ENCODE measurements at regions not wholly inside any gene's neighbourhood (a gene's known extent, or its start where the extent isn't known, plus 50 kb on each side); places are given as distances from the start of the nearest gene placed in this dataset.
"Not testable (repeated sequence)": the region's sequence is repeated elsewhere in the genome, so short reads cannot be mapped to it uniquely, and the experiment has no call there.

- in situ Hi-C loops (cut with HindIII; ENCODE audit: low pct_ligation_motif_present, low pct_unique_long_range_greater_than_20kb, low sequenced_read_pairs) = no loop called here
- no peak for DNase-seq
These were observed 575.6 kb downstream of the KIF20B start for GRCh38 chr10:90276894-90277475.

GRCh38 chr10:90286406-90286805, 571.4 kb downstream of the HTR7 start:
- no peak for DNase-seq
- in situ Hi-C loops (cut with HindIII; ENCODE audit: low pct_ligation_motif_present, low pct_unique_long_range_greater_than_20kb, low sequenced_read_pairs) = no loop called here

GRCh38 chr10:90286941-90287340, 570.9 kb downstream of the HTR7 start:
- in situ Hi-C loops (cut with HindIII; ENCODE audit: low pct_ligation_motif_present, low pct_unique_long_range_greater_than_20kb, low sequenced_read_pairs) = no loop called here
- DNase-seq = no peak

GRCh38 chr10:90288391-90288933, 569.4 kb downstream of the HTR7 start:
- DNase-seq = peak; percentile 35
- in situ Hi-C loops (cut with HindIII; ENCODE audit: low pct_ligation_motif_present, low pct_unique_long_range_greater_than_20kb, low sequenced_read_pairs) = no loop called here

- no peak for DNase-seq
- in situ Hi-C loops (cut with HindIII; ENCODE audit: low pct_ligation_motif_present, low pct_unique_long_range_greater_than_20kb, low sequenced_read_pairs) = no loop called here
These were observed 568.8 kb downstream of the HTR7 start for GRCh38 chr10:90289037-90289436.

- no peak for DNase-seq
- in situ Hi-C loops (cut with HindIII; ENCODE audit: low pct_ligation_motif_present, low pct_unique_long_range_greater_than_20kb, low sequenced_read_pairs) = no loop called here
These were observed 564.2 kb downstream of the HTR7 start for GRCh38 chr10:90293616-90294015.

- DNase-seq; in situ Hi-C loops (cut with HindIII; ENCODE audit: low pct_ligation_motif_present, low pct_unique_long_range_greater_than_20kb, low sequenced_read_pairs): not testable (repeated sequence)
These were observed 562.9 kb downstream of the HTR7 start for GRCh38 chr10:90294821-90295540.

GRCh38 chr10:90302031-90302430, 555.8 kb downstream of the HTR7 start:
- in situ Hi-C loops (cut with HindIII; ENCODE audit: low pct_ligation_motif_present, low pct_unique_long_range_greater_than_20kb, low sequenced_read_pairs); DNase-seq: not testable (repeated sequence)

- no peak for DNase-seq
- in situ Hi-C loops (cut with HindIII; ENCODE audit: low pct_ligation_motif_present, low pct_unique_long_range_greater_than_20kb, low sequenced_read_pairs) = no loop called here
These were observed 554.9 kb downstream of the HTR7 start for GRCh38 chr10:90302758-90303481.

GRCh38 chr10:90304533-90304932, 553.3 kb downstream of the HTR7 start:
- DNase-seq = no peak
- in situ Hi-C loops (cut with HindIII; ENCODE audit: low pct_ligation_motif_present, low pct_unique_long_range_greater_than_20kb, low sequenced_read_pairs) = no loop called here

GRCh38 chr10:90306187-90306586, 551.7 kb downstream of the HTR7 start:
- in situ Hi-C loops (cut with HindIII; ENCODE audit: low pct_ligation_motif_present, low pct_unique_long_range_greater_than_20kb, low sequenced_read_pairs) = no loop called here

GRCh38 chr10:90308223-90308622, 549.6 kb downstream of the HTR7 start:
- DNase-seq = no peak

More at GRCh38 chr10:90306187-90306586, 551.7 kb downstream of the HTR7 start:
- no peak for DNase-seq

GRCh38 chr10:90313576-90314325, 544.1 kb downstream of the HTR7 start:
- in situ Hi-C loops (cut with HindIII; ENCODE audit: low pct_ligation_motif_present, low pct_unique_long_range_greater_than_20kb, low sequenced_read_pairs) = no loop called here
- DNase-seq = no peak

More at GRCh38 chr10:90308223-90308622, 549.6 kb downstream of the HTR7 start:
- in situ Hi-C loops (cut with HindIII; ENCODE audit: low pct_ligation_motif_present, low pct_unique_long_range_greater_than_20kb, low sequenced_read_pairs) = no loop called here

- no peak for DNase-seq
- in situ Hi-C loops (cut with HindIII; ENCODE audit: low pct_ligation_motif_present, low pct_unique_long_range_greater_than_20kb, low sequenced_read_pairs) = no loop called here
These were observed 543.1 kb downstream of the HTR7 start for GRCh38 chr10:90314718-90315117.

- DNase-seq = no peak
- in situ Hi-C loops (cut with HindIII; ENCODE audit: low pct_ligation_motif_present, low pct_unique_long_range_greater_than_20kb, low sequenced_read_pairs) = no loop called here
These were observed 540.7 kb downstream of the HTR7 start for GRCh38 chr10:90317172-90317571.

- in situ Hi-C loops (cut with HindIII; ENCODE audit: low pct_ligation_motif_present, low pct_unique_long_range_greater_than_20kb, low sequenced_read_pairs) = no loop called here
These were observed 539.2 kb downstream of the HTR7 start for GRCh38 chr10:90318659-90319058.

GRCh38 chr10:90319188-90319914, 538.5 kb downstream of the HTR7 start:
- in situ Hi-C loops (cut with HindIII; ENCODE audit: low pct_ligation_motif_present, low pct_unique_long_range_greater_than_20kb, low sequenced_read_pairs) = no loop called here
- DNase-seq = peak; percentile 87

More at GRCh38 chr10:90318659-90319058, 539.2 kb downstream of the HTR7 start:
- no peak for DNase-seq
